ENCODE measurements at regions not wholly inside any gene's neighbourhood (a gene's known extent, or its start where the extent isn't known, plus 50 kb on each side); places are given as distances from the start of the nearest gene placed in this dataset.
"Not testable (repeated sequence)": the region's sequence is repeated elsewhere in the genome, so short reads cannot be mapped to it uniquely, and the experiment has no call there.

DNA sequence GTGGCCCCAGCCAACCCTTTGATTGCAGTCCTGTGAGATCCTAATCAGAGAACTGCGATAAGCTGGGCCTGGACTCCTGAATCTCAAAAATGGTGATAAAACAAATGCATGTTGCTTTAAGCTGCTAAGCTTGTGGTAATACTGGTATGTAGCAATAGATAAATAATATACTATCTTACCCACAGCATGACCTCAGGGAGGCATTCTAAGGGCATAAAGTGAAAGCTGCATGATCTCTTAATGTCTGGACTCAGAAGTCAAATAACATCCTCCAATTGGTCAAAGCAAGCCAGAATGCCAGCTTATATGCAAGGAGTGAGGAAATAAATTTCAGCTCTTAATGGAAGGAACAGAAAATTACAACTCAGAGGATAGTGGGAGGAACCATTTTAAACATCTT lies 246.1 kb downstream of the FSIP2 start:
- Histone ChIP-seq H3K36me3 (no peaks in the 10 kb centered on the region), H3K9me3 (no peaks in the 10 kb centered on the region), H3K4me3 (replicated peaks in 1 of 3) (no peak overlapping the region), H3K4me1 (no peaks in the 10 kb centered on the region), H3K27ac (no peak overlapping the region), H3K27me3 (no peaks in the 10 kb centered on the region)
- no peak for DNase-seq
- 93 to 100% methylated on average over 1 of the region's 1 CpG for WGBS, 2 donors
- TF ChIP-seq CTCF (IDR thresholded peaks at IDR 0.05) (no peak), POLR2A (IDR thresholded peaks at IDR 0.05) (no peak)
- intact Hi-C loops (cut with DNase I), result no loop called here

- DNase-seq; intact Hi-C loops (cut with DNase I): not testable (repeated sequence)
- WGBS, 2 donors, result 86 to 88% methylated on average over 5 of the region's 5 CpGs
These were observed 250.3 kb downstream of the FSIP2 start for GRCh38 chr2:185988907-185989306.

GRCh38 chr2:185990861-185991525 lies 252.4 kb downstream of the FSIP2 start:
- Histone ChIP-seq H3K27ac (no peak overlapping the region), H3K9me3 (no peaks in the 10 kb centered on the region), H3K4me1 (no peaks in the 10 kb centered on the region), H3K27me3 (no peaks in the 10 kb centered on the region), H3K4me3 (replicated peaks in 1 of 3) (no peak overlapping the region), H3K36me3 (no peaks in the 10 kb centered on the region)
- DNase-seq, result no peak
- no peak for TF ChIP-seq POLR2A (IDR thresholded peaks at IDR 0.05)
- no peak for TF ChIP-seq CTCF (IDR thresholded peaks at IDR 0.05)
- 92 to 95% methylated on average over 6 of the region's 6 CpGs for WGBS, 2 donors
- intact Hi-C loops (cut with DNase I), result no loop called here

More at GRCh38 chr2:185988907-185989306, 250.3 kb downstream of the FSIP2 start:
- not testable (repeated sequence) for H3K4me3 ChIP-seq (replicated peaks in 1 of 3); H3K27me3 ChIP-seq; H3K27ac ChIP-seq; H3K9me3 ChIP-seq; H3K4me1 ChIP-seq; H3K36me3 ChIP-seq

GRCh38 chr2:185998562-185999070 lies 260.0 kb downstream of the FSIP2 start:
- H3K36me3 ChIP-seq, result no peaks in the 10 kb centered on the region
- H3K27me3 ChIP-seq, result no peaks in the 10 kb centered on the region
- 90 to 91% methylated on average over 2 of the region's 2 CpGs for WGBS, 2 donors
- H3K4me3 ChIP-seq (replicated peaks in 1 of 3), result no peak overlapping the region
- intact Hi-C loops (cut with DNase I), result no loop called here
- no peaks in the 10 kb centered on the region for H3K9me3 ChIP-seq
- TF ChIP-seq POLR2A (IDR thresholded peaks at IDR 0.05), result no peak
- TF ChIP-seq CTCF (IDR thresholded peaks at IDR 0.05), result no peak
- H3K27ac ChIP-seq, result no peak overlapping the region
- DNase-seq, result no peak
- H3K4me1 ChIP-seq, result no peaks in the 10 kb centered on the region

GRCh38 chr2:186009341-186009740 lies 270.7 kb downstream of the FSIP2 start:
- Histone ChIP-seq H3K36me3 (no peaks in the 10 kb centered on the region), H3K9me3 (no peaks in the 10 kb centered on the region), H3K27ac (no peak overlapping the region), H3K27me3 (no peaks in the 10 kb centered on the region), H3K4me1 (no peaks in the 10 kb centered on the region), H3K4me3 (replicated peaks in 1 of 3) (no peak overlapping the region)
- 76 to 80% methylated on average over 2 of the region's 2 CpGs for WGBS, 2 donors
- TF ChIP-seq POLR2A (IDR thresholded peaks at IDR 0.05) (no peak), CTCF (IDR thresholded peaks at IDR 0.05) (no peak)
- no peak for DNase-seq
- intact Hi-C loops (cut with DNase I), result no loop called here
